PFSK-1 (cell line): ENCODE measurements at regions not wholly inside any gene's neighbourhood (a gene's known extent, or its start where the extent isn't known, plus 50 kb on each side); places are given as distances from the start of the nearest gene placed in this dataset.

Experiments
- FOXP2 ChIP-seq: optimal IDR thresholded peaks from 2 replicates; pipeline ENCODE3; 2011; ENCODE audit warnings: borderline replicate concordance, control low read depth, inconsistent platforms; ENCODE audit not compliant: insufficient read depth; ENCODE audit errors: extremely low read length, extremely low read depth
- POLR2AphosphoS5 ChIP-seq: IDR thresholded peaks from 2 replicates; pipeline ENCODE4 v1.6.1; 2012; ENCODE audit warnings: low read depth, mild to moderate bottlenecking, control low read depth, low read length, moderate library complexity
- SIN3A ChIP-seq: IDR thresholded peaks from 2 replicates; pipeline ENCODE4 v1.6.1; 2012; ENCODE audit warnings: mild to moderate bottlenecking, low read length, moderate library complexity, borderline replicate concordance; ENCODE audit not compliant: insufficient read depth
- TAF1 ChIP-seq: IDR thresholded peaks from 2 replicates; pipeline ENCODE4 v1.6.1; 2012; ENCODE audit warnings: low read length, control low read depth, borderline replicate concordance; ENCODE audit not compliant: insufficient read depth
- TF ChIP-seq, protein P1 (sequence below), 2 experiments: IDR thresholded peaks; 2 replicates each; pipeline versions ENCODE4 v1.6.1 to v1.8.0; 2011 to 2012; ENCODE audit warnings: low read depth in 2 of 2, low read length in 2 of 2, control low read depth in 1 of 2, inconsistent platforms in 1 of 2, mild to moderate bottlenecking in 1 of 2, moderate library complexity in 1 of 2; ENCODE audit not compliant: insufficient read depth in 1 of 2

DNA sequence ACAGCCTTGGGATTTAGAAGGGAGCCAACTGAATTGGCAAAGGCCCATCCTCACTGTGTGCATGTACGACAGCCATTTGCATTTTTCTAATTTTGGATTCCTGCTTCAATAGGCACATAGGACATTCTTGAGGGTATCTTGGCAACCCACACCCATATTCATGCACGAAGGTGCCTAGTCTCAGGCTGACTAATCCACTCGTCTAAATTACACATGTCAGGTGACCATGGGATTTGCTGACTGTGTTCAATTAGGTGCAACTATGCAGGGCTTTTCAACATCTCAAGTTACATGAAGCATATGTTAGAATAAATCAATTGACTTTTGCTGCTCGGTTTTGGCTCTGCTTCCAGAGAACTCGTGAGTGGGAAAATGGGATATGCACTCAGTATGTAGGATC is 249.7 kb downstream of the SP3 start:
- TF ChIP-seq, protein P1, sequence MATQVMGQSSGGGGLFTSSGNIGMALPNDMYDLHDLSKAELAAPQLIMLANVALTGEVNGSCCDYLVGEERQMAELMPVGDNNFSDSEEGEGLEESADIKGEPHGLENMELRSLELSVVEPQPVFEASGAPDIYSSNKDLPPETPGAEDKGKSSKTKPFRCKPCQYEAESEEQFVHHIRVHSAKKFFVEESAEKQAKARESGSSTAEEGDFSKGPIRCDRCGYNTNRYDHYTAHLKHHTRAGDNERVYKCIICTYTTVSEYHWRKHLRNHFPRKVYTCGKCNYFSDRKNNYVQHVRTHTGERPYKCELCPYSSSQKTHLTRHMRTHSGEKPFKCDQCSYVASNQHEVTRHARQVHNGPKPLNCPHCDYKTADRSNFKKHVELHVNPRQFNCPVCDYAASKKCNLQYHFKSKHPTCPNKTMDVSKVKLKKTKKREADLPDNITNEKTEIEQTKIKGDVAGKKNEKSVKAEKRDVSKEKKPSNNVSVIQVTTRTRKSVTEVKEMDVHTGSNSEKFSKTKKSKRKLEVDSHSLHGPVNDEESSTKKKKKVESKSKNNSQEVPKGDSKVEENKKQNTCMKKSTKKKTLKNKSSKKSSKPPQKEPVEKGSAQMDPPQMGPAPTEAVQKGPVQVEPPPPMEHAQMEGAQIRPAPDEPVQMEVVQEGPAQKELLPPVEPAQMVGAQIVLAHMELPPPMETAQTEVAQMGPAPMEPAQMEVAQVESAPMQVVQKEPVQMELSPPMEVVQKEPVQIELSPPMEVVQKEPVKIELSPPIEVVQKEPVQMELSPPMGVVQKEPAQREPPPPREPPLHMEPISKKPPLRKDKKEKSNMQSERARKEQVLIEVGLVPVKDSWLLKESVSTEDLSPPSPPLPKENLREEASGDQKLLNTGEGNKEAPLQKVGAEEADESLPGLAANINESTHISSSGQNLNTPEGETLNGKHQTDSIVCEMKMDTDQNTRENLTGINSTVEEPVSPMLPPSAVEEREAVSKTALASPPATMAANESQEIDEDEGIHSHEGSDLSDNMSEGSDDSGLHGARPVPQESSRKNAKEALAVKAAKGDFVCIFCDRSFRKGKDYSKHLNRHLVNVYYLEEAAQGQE (IDR thresholded peaks at IDR 0.05; ENCODE audit: insufficient read depth in 1 of 2, low read depth in 2 of 2, low read length in 2 of 2) = no peak
- TF ChIP-seq TAF1 (no peak), POLR2AphosphoS5 (no peak), SIN3A (no peak), FOXP2 (no peak)
